ENCODE measurements at regions not wholly inside any gene's neighbourhood (a gene's known extent, or its start where the extent isn't known, plus 50 kb on each side); places are given as distances from the start of the nearest gene placed in this dataset.

- Histone ChIP-seq H3K4me2 (ENCODE audit: extremely low read depth, insufficient read depth, low read length) (no peak overlapping the region), H3K27me3 (ENCODE audit: control insufficient read depth, insufficient read depth, low read length) (no peaks in the 10 kb centered on the region), H3K9me3 (ENCODE audit: control insufficient read depth, insufficient read depth, low read depth, low read length) (no peaks in the 10 kb centered on the region), H3K79me2 (ENCODE audit: control insufficient read depth, insufficient read depth, low read length) (no peaks in the 10 kb centered on the region), H4K20me1 (ENCODE audit: control insufficient read depth, extremely low read depth, insufficient read depth, low read length) (no peaks in the 10 kb centered on the region), H3K4me3 (replicated peaks in 1 of 4; ENCODE audit: control extremely low read depth in 1 of 4, insufficient read depth in 1 of 4, low read depth in 3 of 4, low read length in 4 of 4) (no peak overlapping the region), H3K27ac (ENCODE audit: insufficient read depth, low read length) (no peak overlapping the region), H3K36me3 (ENCODE audit: control insufficient read depth, insufficient read depth, low read length) (no peaks in the 10 kb centered on the region), H2AFZ (ENCODE audit: low read length) (no peak overlapping the region), H3K4me1 (ENCODE audit: control insufficient read depth, extremely low read depth, insufficient read depth, low read length) (no peaks in the 10 kb centered on the region), H3K9ac (ENCODE audit: insufficient read depth, low read length) (no peak overlapping the region)
- DNase-seq (ENCODE audit: low read depth in 2 of 2), result no peak
- TF ChIP-seq EZH2 (IDR thresholded peaks at IDR 0.05; ENCODE audit: low read length, missing control alignments), result no peak
- TF ChIP-seq, protein P1, sequence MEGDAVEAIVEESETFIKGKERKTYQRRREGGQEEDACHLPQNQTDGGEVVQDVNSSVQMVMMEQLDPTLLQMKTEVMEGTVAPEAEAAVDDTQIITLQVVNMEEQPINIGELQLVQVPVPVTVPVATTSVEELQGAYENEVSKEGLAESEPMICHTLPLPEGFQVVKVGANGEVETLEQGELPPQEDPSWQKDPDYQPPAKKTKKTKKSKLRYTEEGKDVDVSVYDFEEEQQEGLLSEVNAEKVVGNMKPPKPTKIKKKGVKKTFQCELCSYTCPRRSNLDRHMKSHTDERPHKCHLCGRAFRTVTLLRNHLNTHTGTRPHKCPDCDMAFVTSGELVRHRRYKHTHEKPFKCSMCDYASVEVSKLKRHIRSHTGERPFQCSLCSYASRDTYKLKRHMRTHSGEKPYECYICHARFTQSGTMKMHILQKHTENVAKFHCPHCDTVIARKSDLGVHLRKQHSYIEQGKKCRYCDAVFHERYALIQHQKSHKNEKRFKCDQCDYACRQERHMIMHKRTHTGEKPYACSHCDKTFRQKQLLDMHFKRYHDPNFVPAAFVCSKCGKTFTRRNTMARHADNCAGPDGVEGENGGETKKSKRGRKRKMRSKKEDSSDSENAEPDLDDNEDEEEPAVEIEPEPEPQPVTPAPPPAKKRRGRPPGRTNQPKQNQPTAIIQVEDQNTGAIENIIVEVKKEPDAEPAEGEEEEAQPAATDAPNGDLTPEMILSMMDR (conservative IDR thresholded peaks at IDR 0.05 in 1 of 2, IDR thresholded peaks at IDR 0.05 in 1 of 2; ENCODE audit: low read depth in 1 of 2, low read length in 2 of 2), result no peak
These were observed 153.4 kb downstream of the NUAK1 start for GRCh38 chr12:105985383-105985782.

DNA sequence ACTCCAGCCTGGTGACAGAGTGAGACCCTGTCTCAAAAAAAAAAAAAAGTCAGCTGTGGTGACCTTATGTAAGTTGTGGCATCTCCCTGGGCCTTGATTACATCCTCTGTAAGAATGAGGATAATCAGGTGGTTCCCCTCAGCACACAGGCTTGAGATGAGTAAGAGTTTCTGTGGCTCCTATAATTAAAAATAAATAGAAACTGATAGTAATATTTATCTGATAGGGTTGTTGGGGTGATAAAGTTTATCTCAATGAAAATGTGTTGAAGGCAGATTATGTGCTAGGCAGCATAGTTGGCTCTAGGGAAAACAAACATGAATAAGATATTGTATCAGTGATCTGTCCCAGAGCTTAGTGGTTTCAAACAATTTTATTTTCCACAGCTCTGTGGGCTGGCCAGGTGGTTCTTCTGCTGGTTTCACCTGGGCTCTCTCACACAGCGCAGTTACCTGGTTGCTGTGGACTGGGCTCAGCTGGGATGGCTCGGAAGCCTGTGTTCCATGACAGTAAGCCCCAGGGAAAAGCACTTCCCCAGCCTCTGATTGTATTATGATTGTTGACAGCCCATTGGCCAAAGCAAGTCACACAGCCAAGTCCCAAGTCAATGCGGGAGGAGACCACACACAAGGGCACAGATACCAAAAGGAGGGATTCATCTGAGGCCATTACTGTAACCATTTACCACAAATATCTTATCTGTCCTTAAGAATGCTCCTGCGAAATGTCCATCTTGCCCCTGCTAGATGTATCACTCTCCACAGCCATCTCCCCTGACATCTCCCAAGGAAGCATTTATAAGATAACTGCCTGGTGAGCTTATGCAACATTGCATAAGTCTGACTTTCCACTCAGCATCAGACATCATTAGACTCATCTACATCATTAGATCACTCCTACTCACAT lies 151.7 kb downstream of the NUAK1 start:
- Histone ChIP-seq H3K4me1 (ENCODE audit: control insufficient read depth, extremely low read depth, insufficient read depth, low read length) (no peaks in the 10 kb centered on the region), H3K9ac (ENCODE audit: insufficient read depth, low read length) (no peak overlapping the region), H3K4me2 (ENCODE audit: extremely low read depth, insufficient read depth, low read length) (no peak overlapping the region), H2AFZ (ENCODE audit: low read length) (no peak overlapping the region), H3K27ac (ENCODE audit: insufficient read depth, low read length) (no peak overlapping the region), H3K9me3 (ENCODE audit: control insufficient read depth, insufficient read depth, low read depth, low read length) (no peaks in the 10 kb centered on the region), H3K36me3 (ENCODE audit: control insufficient read depth, insufficient read depth, low read length) (no peaks in the 10 kb centered on the region), H3K4me3 (replicated peaks in 1 of 4; ENCODE audit: control extremely low read depth in 1 of 4, insufficient read depth in 1 of 4, low read depth in 3 of 4, low read length in 4 of 4) (no peak overlapping the region), H3K27me3 (ENCODE audit: control insufficient read depth, insufficient read depth, low read length) (no peaks in the 10 kb centered on the region), H3K79me2 (ENCODE audit: control insufficient read depth, insufficient read depth, low read length) (no peaks in the 10 kb centered on the region), H4K20me1 (ENCODE audit: control insufficient read depth, extremely low read depth, insufficient read depth, low read length) (no peaks in the 10 kb centered on the region)
- TF ChIP-seq, protein P1 (conservative IDR thresholded peaks at IDR 0.05 in 1 of 2, IDR thresholded peaks at IDR 0.05 in 1 of 2; ENCODE audit: low read depth in 1 of 2, low read length in 2 of 2), result no peak
- no peak for TF ChIP-seq EZH2 (IDR thresholded peaks at IDR 0.05; ENCODE audit: low read length, missing control alignments)
- DNase-seq (ENCODE audit: low read depth in 2 of 2), result peak; percentile 53 to 99

DNA sequence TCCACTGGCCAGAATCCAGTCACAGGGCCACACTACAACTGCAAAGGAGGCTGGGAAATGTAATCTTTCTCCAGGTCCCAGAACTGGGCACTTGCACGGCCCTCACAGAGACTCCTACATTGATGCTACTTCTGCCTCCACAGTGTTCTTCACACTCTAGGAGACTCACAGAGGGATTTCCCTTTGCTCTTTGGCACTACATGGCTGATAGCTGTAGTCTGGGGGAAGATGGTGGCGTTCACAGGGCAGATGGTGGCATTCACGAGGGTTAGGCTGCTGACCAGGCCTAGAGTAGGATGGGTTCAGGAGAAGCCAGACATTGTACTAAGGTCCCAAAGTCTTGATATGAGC lies 151.1 kb downstream of the NUAK1 start:
- Histone ChIP-seq H3K4me1 (ENCODE audit: control insufficient read depth, extremely low read depth, insufficient read depth, low read length) (no peaks in the 10 kb centered on the region), H3K27ac (ENCODE audit: insufficient read depth, low read length) (no peak overlapping the region), H2AFZ (ENCODE audit: low read length) (no peak overlapping the region), H3K79me2 (ENCODE audit: control insufficient read depth, insufficient read depth, low read length) (no peaks in the 10 kb centered on the region), H3K9ac (ENCODE audit: insufficient read depth, low read length) (no peak overlapping the region), H4K20me1 (ENCODE audit: control insufficient read depth, extremely low read depth, insufficient read depth, low read length) (no peaks in the 10 kb centered on the region), H3K27me3 (ENCODE audit: control insufficient read depth, insufficient read depth, low read length) (no peaks in the 10 kb centered on the region), H3K4me2 (ENCODE audit: extremely low read depth, insufficient read depth, low read length) (no peak overlapping the region), H3K4me3 (replicated peaks in 1 of 4; ENCODE audit: control extremely low read depth in 1 of 4, insufficient read depth in 1 of 4, low read depth in 3 of 4, low read length in 4 of 4) (no peak overlapping the region), H3K36me3 (ENCODE audit: control insufficient read depth, insufficient read depth, low read length) (no peaks in the 10 kb centered on the region), H3K9me3 (ENCODE audit: control insufficient read depth, insufficient read depth, low read depth, low read length) (no peaks in the 10 kb centered on the region)
- DNase-seq (ENCODE audit: low read depth in 2 of 2), result no peak
- no peak for TF ChIP-seq EZH2 (IDR thresholded peaks at IDR 0.05; ENCODE audit: low read length, missing control alignments)
- TF ChIP-seq, protein P1 (conservative IDR thresholded peaks at IDR 0.05 in 1 of 2, IDR thresholded peaks at IDR 0.05 in 1 of 2; ENCODE audit: low read depth in 1 of 2, low read length in 2 of 2), result no peak

All from fibroblast of lung (primary cell).